Pons (tissue), 1 donor: ENCODE measurements at regions not wholly inside any gene's neighbourhood (a gene's known extent, or its start where the extent isn't known, plus 50 kb on each side); places are given as distances from the start of the nearest gene placed in this dataset.
"Not testable (repeated sequence)": the region's sequence is repeated elsewhere in the genome, so short reads cannot be mapped to it uniquely, and the experiment has no call there.

Experiments used
- DNase-seq: peaks from one replicate; pipeline ENCODE4 v3.0.0-alpha.2; 2016; ENCODE audit warnings: low spot score

DNA sequence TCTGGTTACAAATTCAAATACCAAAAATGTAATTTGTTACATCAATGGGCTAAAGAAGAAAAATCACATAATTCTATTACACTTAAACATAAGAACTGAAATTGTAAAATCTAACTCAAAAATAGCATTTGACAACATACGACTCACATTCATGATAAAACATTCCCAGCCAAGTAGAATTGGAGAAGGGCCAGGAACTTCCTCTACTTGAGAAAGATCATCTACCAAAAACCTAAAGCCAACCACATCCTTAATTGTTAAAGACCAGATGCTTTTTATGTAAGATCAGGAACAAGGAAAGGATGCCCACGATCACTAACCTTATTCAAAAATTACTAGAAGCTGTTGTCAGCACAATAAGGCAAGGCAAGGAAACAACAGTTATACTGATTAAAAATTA lies 1819.8 kb upstream of the C9orf72 start:
- DNase-seq: no peak

- DNase-seq: no peak
These were observed 1821.6 kb upstream of the C9orf72 start for GRCh38 chr9:29394855-29395254.

DNA sequence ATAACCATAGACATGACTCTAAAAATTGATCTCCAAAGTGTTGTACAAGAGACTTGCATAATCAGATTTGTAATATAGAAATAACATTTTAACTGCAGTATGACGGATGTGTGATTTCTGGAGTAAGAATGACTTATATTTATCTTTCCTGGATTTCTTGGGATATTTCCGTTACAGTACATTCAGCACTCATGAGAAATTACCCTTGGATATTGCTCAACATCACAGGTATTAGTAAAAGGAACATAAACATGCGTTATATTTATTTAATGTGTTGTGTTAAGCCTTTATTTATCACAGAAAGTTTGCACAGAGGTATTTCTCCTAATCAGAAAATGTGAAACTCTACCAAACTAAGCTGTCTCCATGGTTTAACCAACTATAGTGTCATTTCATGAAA lies 1823.9 kb upstream of the C9orf72 start:
- DNase-seq: no peak

GRCh38 chr9:29416204-29416603 lies 1842.9 kb upstream of the C9orf72 start:
- no peak for DNase-seq

DNA sequence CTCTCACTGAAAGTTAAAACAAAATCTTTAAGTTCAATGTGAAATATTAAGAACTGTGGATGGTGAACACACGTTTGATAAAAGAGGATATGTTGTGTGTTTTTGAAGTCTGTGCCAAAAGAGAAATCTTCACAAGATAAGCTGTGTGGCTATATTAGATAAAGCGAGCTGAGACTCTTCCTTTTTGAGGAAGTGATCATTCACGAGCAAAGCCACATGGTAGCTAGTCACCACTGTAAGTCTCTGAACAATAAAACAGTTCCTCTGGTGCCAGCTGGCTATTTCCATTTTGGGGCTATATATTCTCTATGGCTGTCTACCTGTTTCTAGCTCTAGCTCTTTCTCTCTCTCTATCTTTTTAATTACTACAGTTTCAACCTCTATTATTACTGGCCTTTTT lies 1849.2 kb upstream of the C9orf72 start:
- no peak for DNase-seq

DNA sequence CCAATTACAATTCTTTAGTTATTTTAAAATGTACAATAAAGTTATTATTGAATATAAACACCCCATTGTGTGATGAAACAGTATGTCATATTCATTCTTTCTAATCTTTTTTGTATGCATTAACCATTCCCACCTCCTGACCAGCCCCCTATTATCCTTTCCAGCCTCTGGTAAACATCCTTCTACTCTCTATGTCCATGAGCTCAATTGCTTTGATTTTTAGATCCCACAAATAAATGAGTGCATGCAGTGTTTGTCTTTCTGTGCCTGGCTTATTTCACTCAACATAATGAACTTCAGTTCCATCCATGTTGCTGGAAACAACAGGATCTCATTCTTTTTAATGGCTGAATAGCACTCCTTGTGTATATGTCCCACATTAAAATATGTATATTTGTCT lies 1858.9 kb upstream of the C9orf72 start:
- DNase-seq: peak; percentile 9

- DNase-seq: not testable (repeated sequence)
These were observed 1859.4 kb upstream of the C9orf72 start for GRCh38 chr9:29432656-29433055.

DNA sequence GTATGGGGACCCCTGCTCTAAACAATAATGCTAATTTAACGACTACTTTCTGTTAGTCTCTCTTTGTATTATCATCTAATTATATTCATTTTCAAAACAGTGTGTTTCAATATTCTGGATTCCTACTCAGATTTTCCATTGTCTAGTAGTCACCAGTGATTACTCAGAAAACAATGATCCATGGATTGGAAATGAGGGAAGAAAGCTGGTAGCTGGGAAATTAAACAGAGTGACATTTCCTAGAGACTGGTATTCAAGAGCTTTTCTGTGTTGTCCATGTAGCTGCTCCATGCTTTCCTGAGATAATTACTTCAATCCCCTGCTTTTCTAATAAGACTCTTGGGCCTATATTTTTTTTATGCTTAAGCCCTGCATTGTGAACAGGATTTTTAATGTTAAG lies 1862.1 kb upstream of the C9orf72 start:
- no peak for DNase-seq

DNA sequence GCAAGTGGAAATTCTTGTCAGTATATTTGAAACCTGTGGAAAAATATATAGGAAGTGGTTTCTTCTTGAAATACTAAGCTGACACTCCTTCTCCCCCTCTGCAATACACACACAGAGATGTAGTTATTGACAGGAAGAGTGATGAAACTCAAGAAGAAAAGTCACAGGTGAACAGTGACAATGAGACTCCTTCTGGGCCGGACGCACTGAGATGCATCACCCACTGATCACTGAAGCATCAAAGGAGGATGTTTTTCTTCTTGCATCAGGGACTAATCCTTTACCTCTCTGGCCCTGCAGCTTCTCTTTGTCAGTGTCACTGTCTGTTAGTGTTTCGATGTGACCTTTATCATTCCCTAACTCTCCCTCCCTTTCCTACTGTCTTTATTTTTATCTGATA lies 1864.2 kb upstream of the C9orf72 start:
- DNase-seq: no peak

- no peak for DNase-seq
These were observed 1866.7 kb upstream of the C9orf72 start for GRCh38 chr9:29439961-29440360.

- no peak for DNase-seq
These were observed 1867.2 kb upstream of the C9orf72 start for GRCh38 chr9:29440449-29440848.

DNA sequence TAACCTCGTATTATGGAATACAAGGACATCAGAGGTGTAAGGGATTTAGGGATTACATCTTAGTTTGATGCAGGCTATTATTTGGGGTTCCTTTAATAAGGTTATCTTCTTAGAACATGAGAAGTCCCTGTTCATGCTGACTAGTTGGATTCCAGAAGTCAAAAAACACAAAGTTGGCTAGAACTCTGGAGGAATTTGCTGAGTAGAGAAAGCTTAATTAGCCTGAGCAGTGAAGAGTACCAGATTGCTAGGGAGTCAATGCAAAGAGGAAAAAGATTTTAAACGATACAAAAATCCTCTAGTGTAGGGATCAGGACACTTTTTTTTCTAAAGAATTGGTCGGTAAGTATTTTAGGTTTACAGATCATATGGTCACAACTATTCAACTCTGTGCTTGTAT lies 1872.5 kb upstream of the C9orf72 start:
- DNase-seq: no peak

DNA sequence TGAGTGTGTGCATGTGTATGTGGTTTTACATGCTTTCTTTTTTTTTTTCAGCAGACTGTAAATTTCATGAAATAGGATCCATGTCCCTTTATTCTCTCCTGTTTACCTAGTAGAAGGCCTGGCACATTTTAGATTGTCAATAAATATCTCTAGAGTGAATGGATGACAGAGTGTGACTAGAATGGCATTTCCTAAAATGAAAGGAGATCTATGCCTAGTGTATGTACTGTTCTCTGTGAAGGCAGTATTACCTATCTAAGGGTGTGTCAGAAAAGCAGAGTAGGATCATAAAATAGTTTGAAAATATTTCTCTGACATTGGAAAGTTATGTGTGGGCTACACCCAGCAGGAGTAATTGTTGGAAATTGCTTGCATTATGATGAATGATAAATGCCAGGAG lies 1876.0 kb upstream of the C9orf72 start:
- DNase-seq: no peak

- not testable (repeated sequence) for DNase-seq
These were observed 1877.1 kb upstream of the C9orf72 start for GRCh38 chr9:29450343-29450875.

- no peak for DNase-seq
These were observed 1883.7 kb upstream of the C9orf72 start for GRCh38 chr9:29456940-29457339.

DNA sequence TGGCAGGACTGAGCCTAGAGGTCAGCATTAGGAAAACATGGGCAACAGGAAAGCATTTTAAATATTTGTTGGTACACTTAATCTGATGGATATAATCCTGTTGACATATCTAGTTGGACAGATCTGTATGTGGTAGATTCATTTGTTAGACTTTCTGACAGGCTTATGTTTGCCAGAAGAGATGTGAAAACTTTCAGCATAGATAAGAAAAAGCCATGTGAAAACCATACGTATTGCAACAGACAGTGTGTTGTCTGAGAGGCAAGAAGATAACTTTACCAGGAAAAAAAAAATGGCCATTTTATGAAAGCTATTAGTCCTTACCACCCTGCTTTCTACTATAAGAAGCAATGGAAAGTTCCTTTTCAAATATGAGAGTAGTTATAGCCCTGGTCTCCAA lies 1902.2 kb upstream of the C9orf72 start:
- DNase-seq: no peak

GRCh38 chr9:29511680-29512079 lies 1938.4 kb upstream of the C9orf72 start:
- peak; percentile 80 for DNase-seq

- DNase-seq: peak; percentile 68
These were observed 1941.1 kb upstream of the C9orf72 start for GRCh38 chr9:29514336-29514735.

GRCh38 chr9:29514862-29515261 lies 1941.6 kb upstream of the C9orf72 start:
- DNase-seq: no peak

GRCh38 chr9:29548436-29548835 lies 1975.2 kb upstream of the C9orf72 start:
- DNase-seq: no peak

DNA sequence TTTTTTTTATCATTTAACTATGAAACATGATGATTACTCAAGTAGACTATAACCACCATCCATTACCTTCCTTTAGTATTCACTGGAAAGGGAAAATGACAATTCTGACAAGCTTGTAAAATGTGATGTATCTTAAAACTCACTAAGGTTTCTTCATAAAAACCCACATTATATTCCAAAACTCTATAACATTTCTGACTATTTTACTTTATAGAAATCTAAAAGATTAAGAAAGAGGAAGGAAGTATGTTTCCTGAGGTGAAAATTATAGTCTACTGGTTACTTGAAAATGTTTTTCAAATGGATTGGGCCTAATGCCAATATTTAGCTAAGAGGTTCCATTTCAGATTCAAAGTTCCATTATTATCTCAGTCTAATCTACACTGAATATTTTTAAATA lies 1982.2 kb upstream of the C9orf72 start:
- DNase-seq: no peak

GRCh38 chr9:29556317-29556716 lies 1983.0 kb upstream of the C9orf72 start:
- no peak for DNase-seq

DNA sequence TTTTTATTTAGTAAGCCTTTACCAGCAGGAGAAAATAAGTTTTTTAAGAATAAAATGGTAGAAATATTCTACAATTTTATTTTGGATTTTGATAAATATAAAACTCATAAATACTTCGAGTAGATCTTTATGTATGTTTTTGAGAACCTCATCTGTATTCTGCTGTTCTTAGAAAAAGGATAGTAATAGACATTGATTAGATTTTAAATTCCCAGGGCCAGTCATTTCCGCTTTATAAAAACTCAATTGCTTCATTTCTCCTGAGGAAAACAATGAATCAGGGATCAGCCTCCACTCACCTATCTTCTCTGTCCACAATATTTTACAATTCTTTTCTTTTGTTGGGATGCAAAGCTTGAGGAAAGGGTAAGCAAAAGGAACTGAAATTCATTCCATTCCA lies 1983.5 kb upstream of the C9orf72 start:
- no peak for DNase-seq

DNA sequence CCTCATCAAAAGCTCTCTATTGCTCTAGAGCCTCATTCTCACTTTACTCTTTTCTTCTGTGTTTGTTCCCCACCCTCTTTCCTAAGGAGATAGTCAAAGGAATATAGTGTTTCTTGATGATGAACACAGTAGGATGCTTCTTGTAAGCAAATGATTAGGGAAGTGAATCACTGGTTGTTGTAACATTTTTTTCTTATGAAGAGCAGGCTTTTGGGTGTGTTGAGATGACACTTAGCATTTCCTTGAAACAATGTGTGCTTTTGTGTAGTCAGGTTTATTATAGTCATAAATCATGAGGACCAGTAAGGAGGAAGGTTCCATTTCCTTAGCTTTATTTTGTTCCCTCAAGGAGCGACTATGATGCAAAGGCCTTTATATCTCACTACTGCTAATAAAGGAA lies 1991.3 kb upstream of the C9orf72 start:
- DNase-seq: no peak

GRCh38 chr9:29575219-29575618 lies 2001.9 kb upstream of the C9orf72 start:
- DNase-seq: no peak
